ENCODE measurements at regions not wholly inside any gene's neighbourhood (a gene's known extent, or its start where the extent isn't known, plus 50 kb on each side); places are given as distances from the start of the nearest gene placed in this dataset.
"Not testable (repeated sequence)": the region's sequence is repeated elsewhere in the genome, so short reads cannot be mapped to it uniquely, and the experiment has no call there.

DNA sequence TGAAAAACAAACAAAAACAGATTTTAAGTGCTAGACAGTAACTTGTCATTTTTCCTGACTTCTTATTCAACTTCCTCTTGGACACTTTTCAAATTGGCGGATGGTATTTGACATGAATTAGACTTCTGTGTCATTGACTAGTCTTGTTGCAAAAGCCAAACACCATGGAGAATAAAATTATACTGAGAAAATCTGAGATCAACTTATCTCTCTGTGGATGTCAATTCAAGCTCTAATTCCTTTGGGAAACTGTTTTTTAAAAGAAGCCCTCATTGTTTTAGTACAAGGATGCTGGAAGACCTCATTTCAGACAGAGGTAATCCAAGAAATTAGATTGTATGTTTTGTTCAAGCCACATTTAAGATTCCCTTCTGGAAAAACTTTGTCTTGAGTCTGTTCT is 831.0 kb downstream of the SEMA5A start:
- DNase-seq (ENCODE audit: low spot score) = no peak

DNA sequence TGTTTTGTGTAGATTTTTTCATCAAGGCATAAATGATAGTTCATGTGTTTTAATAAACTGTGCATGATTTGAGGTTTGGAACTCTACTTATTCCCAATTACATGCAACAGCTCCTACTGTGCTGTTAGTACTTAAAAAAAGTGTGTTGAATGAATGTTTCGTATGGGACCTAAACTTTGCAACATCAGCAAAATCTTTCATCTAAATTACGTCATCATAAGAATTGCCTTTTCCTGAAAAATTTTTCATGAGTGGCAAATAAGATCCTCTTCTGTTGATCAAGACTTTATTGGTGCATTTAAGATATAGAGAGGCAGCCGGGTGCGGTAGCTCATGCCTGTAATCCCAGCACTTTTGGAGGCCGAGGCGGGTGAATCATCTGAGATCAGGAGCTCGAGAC is 826.1 kb downstream of the SEMA5A start:
- DNase-seq (ENCODE audit: low spot score) = no peak

DNA sequence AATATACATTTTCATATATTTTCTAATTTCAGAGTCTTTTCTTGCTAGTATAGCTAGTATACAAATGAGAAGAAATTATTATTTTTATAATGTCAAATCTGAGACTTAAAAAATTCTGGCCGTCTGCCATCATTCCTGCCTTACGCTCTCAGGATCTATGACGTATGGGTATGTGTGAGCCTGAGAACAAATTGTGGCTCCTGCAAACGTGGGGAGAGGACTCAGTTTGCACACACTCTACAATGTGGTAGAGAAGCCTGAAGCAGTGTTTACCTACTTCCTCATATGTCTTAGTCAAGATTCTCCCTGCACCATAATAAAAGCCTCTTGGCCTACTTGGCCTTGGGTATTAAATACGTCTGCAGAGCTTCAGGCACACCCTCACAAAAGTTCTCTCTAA is 825.4 kb downstream of the SEMA5A start:
- DNase-seq (ENCODE audit: low spot score) = no peak

GRCh38 chr5:8721536-8721935 is 824.3 kb downstream of the SEMA5A start:
- no peak for DNase-seq (ENCODE audit: low spot score)

- DNase-seq (ENCODE audit: low spot score) = no peak
These were observed 819.4 kb downstream of the SEMA5A start for GRCh38 chr5:8726383-8727036.

DNA sequence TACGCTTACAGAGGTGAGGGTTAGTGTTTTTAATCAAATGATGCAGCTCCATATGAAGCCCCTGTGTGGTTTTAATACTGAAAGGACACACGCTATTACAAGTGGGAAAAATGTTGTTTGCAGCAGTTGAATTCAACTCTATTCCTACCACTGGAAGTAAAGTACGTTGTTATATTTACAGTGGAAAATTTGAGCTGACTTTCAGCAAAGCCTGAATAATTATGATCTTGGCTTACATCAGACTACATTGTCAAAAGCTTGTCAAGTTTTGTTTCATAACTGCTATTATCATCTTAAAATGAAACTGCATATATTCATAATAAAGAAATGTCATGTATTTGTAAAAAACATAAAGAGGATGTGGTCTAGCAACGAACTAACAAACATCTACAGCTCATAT is 818.5 kb downstream of the SEMA5A start:
- no peak for DNase-seq (ENCODE audit: low spot score)

GRCh38 chr5:8729437-8729836 is 816.4 kb downstream of the SEMA5A start:
- no peak for DNase-seq (ENCODE audit: low spot score)

DNA sequence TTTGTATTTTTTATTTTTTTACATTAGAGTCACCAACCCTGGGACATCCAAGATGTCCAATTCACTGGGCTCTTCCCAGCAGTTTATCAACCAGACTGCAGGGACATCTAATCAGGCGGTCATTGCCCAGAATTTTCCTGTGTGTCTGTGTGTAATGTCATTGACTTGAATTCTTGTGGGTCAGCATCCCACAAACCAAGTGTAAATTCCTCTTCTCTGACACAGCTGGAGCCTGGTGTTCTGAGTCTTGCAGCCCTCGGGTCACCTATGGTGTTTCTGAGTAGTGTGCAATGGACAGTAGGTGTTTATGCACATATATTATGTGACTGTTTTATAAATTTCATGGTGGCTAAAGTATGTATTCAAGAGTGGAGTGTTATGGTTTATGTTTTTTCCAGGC is 815.7 kb downstream of the SEMA5A start:
- DNase-seq (ENCODE audit: low spot score) = no peak

GRCh38 chr5:8731110-8731509 is 814.8 kb downstream of the SEMA5A start:
- not testable (repeated sequence) for DNase-seq (ENCODE audit: low spot score)

- no peak for DNase-seq (ENCODE audit: low spot score)
These were observed 805.3 kb downstream of the SEMA5A start for GRCh38 chr5:8740595-8740994.

- no peak for DNase-seq (ENCODE audit: low spot score)
These were observed 796.3 kb downstream of the SEMA5A start for GRCh38 chr5:8749556-8749955.

DNA sequence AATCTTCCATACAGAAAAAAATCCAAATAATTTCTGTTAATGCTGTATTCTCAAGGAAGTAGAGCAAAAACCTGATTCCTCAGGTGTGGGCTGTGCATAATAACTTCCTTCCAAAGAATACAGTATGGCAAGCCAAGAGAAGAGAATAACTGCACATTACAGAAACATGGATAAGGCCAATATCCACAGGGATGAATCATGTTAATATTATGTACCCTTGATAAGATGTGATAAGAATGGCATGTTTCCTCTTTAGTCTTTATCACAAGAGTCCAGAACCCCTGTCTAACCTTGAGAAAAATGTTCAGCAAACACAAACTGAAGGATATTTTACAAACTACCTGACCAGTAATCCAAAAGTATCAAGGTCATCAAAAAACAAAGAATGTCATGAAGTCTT is 795.8 kb downstream of the SEMA5A start:
- no peak for DNase-seq (ENCODE audit: low spot score)

- no peak for DNase-seq (ENCODE audit: low spot score)
These were observed 793.9 kb downstream of the SEMA5A start for GRCh38 chr5:8751971-8752370.

DNA sequence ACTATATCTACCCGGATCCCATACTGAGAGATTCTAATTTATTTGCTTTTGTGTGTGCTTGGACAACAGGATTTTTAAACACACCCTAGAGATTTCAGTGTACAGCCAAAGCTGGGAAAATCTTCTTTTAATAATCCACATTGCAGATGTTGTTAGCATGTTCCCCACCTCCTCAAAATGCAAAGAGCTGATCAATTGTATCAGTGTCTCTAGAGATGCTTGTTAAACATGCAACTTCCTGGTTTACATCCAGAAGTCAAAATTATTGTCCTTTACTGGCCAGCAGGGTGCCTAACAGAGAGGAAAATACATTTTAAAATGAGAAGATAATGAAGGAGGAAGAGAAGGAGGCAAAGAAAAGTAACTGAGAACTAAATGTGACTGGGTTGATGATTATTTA is 793.3 kb downstream of the SEMA5A start:
- DNase-seq (ENCODE audit: low spot score) = no peak

GRCh38 chr5:8756498-8757084 is 789.3 kb downstream of the SEMA5A start:
- peak; percentile 46 for DNase-seq (ENCODE audit: low spot score)

GRCh38 chr5:8765886-8766285 is 780.0 kb downstream of the SEMA5A start:
- no peak for DNase-seq (ENCODE audit: low spot score)

- no peak for DNase-seq (ENCODE audit: low spot score)
These were observed 779.4 kb downstream of the SEMA5A start for GRCh38 chr5:8766448-8766847.

DNA sequence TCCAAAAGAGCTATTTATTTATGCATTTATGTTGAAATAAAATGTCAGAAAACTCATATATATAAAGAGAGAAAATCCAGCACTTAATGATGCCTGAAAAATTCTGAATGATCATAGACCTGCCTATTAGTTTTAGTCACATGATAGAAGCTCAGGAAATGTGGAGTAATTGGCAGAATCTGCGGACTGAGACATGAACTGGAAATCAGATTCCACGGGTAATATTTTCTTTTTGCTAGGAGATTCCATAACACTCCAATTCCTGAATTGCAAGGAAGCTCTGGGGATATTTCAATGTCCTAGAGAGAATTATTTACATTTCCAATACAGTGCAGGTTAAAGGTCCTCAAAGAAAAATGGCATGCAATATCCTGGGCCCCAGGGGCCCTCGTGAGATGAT is 778.8 kb downstream of the SEMA5A start:
- DNase-seq (ENCODE audit: low spot score) = no peak

DNA sequence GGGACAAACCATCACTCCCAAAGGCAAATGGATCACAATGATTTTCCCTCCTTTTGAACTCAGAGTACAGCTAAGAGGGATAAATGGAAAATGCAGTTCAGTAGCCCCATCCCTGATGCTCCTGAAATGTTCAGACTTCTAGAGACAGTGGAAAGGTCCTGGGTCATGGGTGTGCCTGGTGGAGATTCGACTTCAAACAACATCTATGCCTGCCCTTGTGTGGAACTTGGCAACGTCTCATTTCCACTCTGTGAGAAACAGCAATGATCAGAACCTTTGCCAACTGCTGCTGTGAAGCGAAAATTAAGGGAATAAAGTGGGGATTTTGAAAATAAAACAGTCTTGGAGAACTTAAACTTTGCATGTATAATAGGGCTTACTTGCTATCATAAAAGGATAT is 778.1 kb downstream of the SEMA5A start:
- DNase-seq (ENCODE audit: low spot score) = no peak

DNA sequence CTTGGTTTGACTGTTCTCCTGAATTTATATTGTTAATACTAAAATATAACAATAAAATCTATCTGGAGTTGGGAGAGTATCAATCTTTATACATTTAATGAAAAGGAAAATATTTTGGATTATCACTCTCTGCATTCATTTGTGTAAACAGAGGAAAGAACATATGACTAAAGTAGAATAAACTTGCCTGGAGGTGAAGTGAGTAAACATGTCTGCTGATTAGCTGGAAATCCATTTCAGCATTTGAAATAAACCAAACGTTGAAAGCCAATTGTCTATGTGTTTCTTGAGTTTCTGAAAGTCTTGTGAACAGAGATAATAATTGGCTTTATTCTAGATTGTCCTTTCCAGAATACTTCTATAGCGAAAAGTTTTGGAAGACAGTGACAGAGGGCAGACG is 776.2 kb downstream of the SEMA5A start:
- DNase-seq (ENCODE audit: low spot score) = no peak

DNA sequence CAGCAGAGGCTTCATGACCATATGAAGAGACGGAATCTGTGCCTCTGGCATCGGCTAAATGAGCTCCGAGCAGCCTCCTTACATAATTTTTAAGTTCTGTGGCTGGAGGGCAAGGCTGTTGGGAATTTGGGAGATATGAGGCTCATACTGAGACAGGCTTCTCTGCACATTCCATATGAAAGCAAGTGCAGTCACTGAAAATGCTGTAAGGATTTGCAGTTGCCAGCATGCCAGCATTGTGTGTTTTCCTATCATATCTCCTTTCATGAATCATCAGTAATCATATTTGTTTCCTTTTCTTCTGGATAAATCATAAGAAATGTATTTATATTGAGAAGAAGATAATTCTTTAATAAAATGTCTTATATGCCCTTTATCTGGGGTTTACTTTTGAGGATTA is 775.4 kb downstream of the SEMA5A start:
- no peak for DNase-seq (ENCODE audit: low spot score)

DNA sequence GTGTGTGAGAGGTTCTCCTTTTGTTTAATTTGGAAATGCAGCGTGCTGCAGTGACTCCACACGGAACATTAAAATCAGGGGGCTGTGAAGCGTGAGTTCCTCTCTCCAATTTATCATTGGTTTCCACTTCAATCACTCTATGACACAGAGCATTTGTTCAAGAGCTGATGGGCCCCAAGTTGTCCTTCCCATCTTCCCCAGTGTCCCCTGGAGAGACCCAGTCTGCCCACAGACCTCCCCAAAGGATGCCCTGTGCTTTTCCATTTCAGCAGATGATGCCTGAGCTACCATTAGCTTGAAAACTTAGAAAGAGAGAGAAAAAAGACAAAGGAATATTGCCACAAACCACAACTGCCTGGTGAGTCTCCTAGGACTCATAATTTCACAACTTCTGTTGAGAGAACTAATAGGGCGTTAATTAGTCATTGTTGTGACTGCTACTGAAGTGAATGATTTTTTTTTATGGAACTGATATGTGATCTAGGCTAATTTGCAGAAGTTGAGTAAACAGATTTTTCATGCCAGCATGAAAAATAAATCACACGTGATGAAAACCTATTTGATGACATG is 772.7 kb downstream of the SEMA5A start:
- no peak for DNase-seq (ENCODE audit: low spot score)

GRCh38 chr5:8784692-8785091 is 761.2 kb downstream of the SEMA5A start:
- no peak for DNase-seq (ENCODE audit: low spot score)

- no peak for DNase-seq (ENCODE audit: low spot score)
These were observed 757.6 kb downstream of the SEMA5A start for GRCh38 chr5:8788246-8788645.
